ENCODE measurements at regions not wholly inside any gene's neighbourhood (a gene's known extent, or its start where the extent isn't known, plus 50 kb on each side); places are given as distances from the start of the nearest gene placed in this dataset.

- no peak for DNase-seq
- intact Hi-C loops (cut with DNase I; ENCODE audit: low total_unique reads): no loop called here
- Histone ChIP-seq H3K27ac (no peak overlapping the region), H3K4me3 (no peak overlapping the region), H3K27me3 (peaks cover 0 to 28% of the 10 kb centered on the region in 2 donors), H3K4me1 (no peaks in the 10 kb centered on the region), H3K36me3 (no peaks in the 10 kb centered on the region), H3K9me3 (peaks cover 0 to 10% (median 3%) of the 10 kb centered on the region in 3 donors)
- TF ChIP-seq CTCF (IDR thresholded peaks at IDR 0.05): no peak
Observed at GRCh38 chr1:29396438-29397255, 160.3 kb downstream of the PTPRU start.

- Histone ChIP-seq H3K27me3 (peaks cover 0 to 36% of the 10 kb centered on the region in 2 donors), H3K4me1 (no peaks in the 10 kb centered on the region), H3K4me3 (no peak overlapping the region), H3K9me3 (peaks cover 0 to 10% (median 3%) of the 10 kb centered on the region in 3 donors), H3K36me3 (no peaks in the 10 kb centered on the region), H3K27ac (no peak overlapping the region)
- no peak for DNase-seq
- intact Hi-C loops (cut with DNase I; ENCODE audit: low total_unique reads): no loop called here
- no peak for TF ChIP-seq CTCF (IDR thresholded peaks at IDR 0.05)
Observed at GRCh38 chr1:29395736-29396437, 159.6 kb downstream of the PTPRU start.

GRCh38 chr1:29394521-29395225, 158.4 kb downstream of the PTPRU start:
- no peak for DNase-seq
- intact Hi-C loops (cut with DNase I; ENCODE audit: low total_unique reads): no loop called here
- peaks cover 0 to 48% of the 10 kb centered on the region in 2 donors for H3K27me3 ChIP-seq

GRCh38 chr1:29393451-29393826, 157.1 kb downstream of the PTPRU start:
- Histone ChIP-seq H3K4me1 (no peaks in the 10 kb centered on the region), H3K27me3 (peaks cover 0 to 59% of the 10 kb centered on the region in 2 donors), H3K36me3 (no peaks in the 10 kb centered on the region), H3K27ac (no peak overlapping the region), H3K9me3 (no peaks in the 10 kb centered on the region), H3K4me3 (no peak overlapping the region)
- intact Hi-C loops (cut with DNase I; ENCODE audit: low total_unique reads): no loop called here
- no peak for DNase-seq
- TF ChIP-seq CTCF (IDR thresholded peaks at IDR 0.05): no peak

More at GRCh38 chr1:29394521-29395225, 158.4 kb downstream of the PTPRU start:
- H3K36me3 ChIP-seq: no peaks in the 10 kb centered on the region
- no peak overlapping the region for H3K27ac ChIP-seq
- peaks cover 0 to 7% (median 3%) of the 10 kb centered on the region in 3 donors for H3K9me3 ChIP-seq
- TF ChIP-seq CTCF (IDR thresholded peaks at IDR 0.05): no peak
- no peaks in the 10 kb centered on the region for H3K4me1 ChIP-seq
- H3K4me3 ChIP-seq: no peak overlapping the region

GRCh38 chr1:29392486-29393450, 156.4 kb downstream of the PTPRU start:
- intact Hi-C loops (cut with DNase I; ENCODE audit: low total_unique reads): no loop called here
- Histone ChIP-seq H3K4me3 (no peak overlapping the region), H3K27ac (no peak overlapping the region), H3K36me3 (no peaks in the 10 kb centered on the region), H3K27me3 (peaks cover 0 to 64% of the 10 kb centered on the region in 2 donors), H3K4me1 (no peaks in the 10 kb centered on the region), H3K9me3 (no peaks in the 10 kb centered on the region)
- no peak for TF ChIP-seq CTCF (IDR thresholded peaks at IDR 0.05)
- DNase-seq: no peak

All from tibial artery (tissue), 4 donors.